HEK293 (cell line): ENCODE measurements at regions not wholly inside any gene's neighbourhood (a gene's known extent, or its start where the extent isn't known, plus 50 kb on each side); places are given as distances from the start of the nearest gene placed in this dataset.

Source experiments
- CTCF ChIA-PET: fragments of 350-600 bp; formaldehyde crosslinking; extraction: SDS; loops from one replicate; lab custom pipeline; 2021; ENCODE audit warnings: antibody characterized with exemption; lab: Yijun Ruan, JAX
- POLR2A ChIA-PET: fragments of 300-600 bp; formaldehyde crosslinking; extraction: SDS; loops from one replicate; lab custom pipeline; 2020; ENCODE audit warnings: antibody characterized with exemption, inconsistent platforms; lab: Yijun Ruan, JAX
- H3K27ac ChIP-seq: fragments of 200-500 bp; sonication (Bioruptor generic); 2 replicates; pipeline ENCODE4 v1.5.1; 2014; ENCODE audit warnings: low read depth, low read length, control low read depth, inconsistent platforms; ENCODE audit errors: extremely low read depth
- H3K36me3 ChIP-seq, 2 experiments: fragments of 200-500 bp in 1 of 2; sonication (Bioruptor generic) in 1 of 2; 1 replicate in 1 of 2; 2 replicates in 1 of 2; pipeline ENCODE4 v1.5.1; 2014 to 2017; ENCODE audit warnings: inconsistent platforms in 2 of 2, low read length in 2 of 2; ENCODE audit not compliant: control insufficient read depth in 2 of 2, insufficient read depth in 1 of 2
- H3K4me1 ChIP-seq: fragments of 200-500 bp; sonication (Bioruptor generic); 2 replicates; pipeline ENCODE4 v1.5.1; 2014; ENCODE audit warnings: mild to moderate bottlenecking, low read length, inconsistent platforms; ENCODE audit not compliant: control insufficient read depth, insufficient read depth
- H3K4me3 ChIP-seq: 2 replicates; pipeline ENCODE4 v1.5.1; 2011; ENCODE audit warnings: low read depth, mild to moderate bottlenecking, control low read depth, low read length, moderate library complexity
- H3K9me3 ChIP-seq: fragments of 200-500 bp; sonication (Bioruptor generic); 2 replicates; pipeline ENCODE4 v1.5.1; 2014; ENCODE audit warnings: low read depth, low read length, inconsistent platforms; ENCODE audit not compliant: control insufficient read depth, insufficient read depth
- ATF2 ChIP-seq: fragments of 450-650 bp; formaldehyde crosslinking; IDR thresholded peaks from 2 replicates; pipeline ENCODE4 v1.5.1; 2016; ENCODE audit warnings: missing biosample characterization, missing genetic modification characterization, low read depth
- BCL11B ChIP-seq: fragments of 450-650 bp; formaldehyde crosslinking; IDR thresholded peaks from 2 replicates; pipeline ENCODE4 v1.5.1; 2016; ENCODE audit warnings: low read depth, missing biosample characterization, missing genetic modification characterization
- BCL6B ChIP-seq: fragments of 450-650 bp; formaldehyde crosslinking; IDR thresholded peaks from 2 replicates; pipeline ENCODE4 v1.5.1; 2017; ENCODE audit warnings: missing biosample characterization, missing genetic modification characterization
- ELK4 ChIP-seq: IDR thresholded peaks from 2 replicates; pipeline ENCODE4 v1.6.1; 2011; ENCODE audit warnings: mild to moderate bottlenecking, low read depth, low read length, borderline replicate concordance
- HIC1 ChIP-seq: fragments of 450-650 bp; formaldehyde crosslinking; IDR thresholded peaks from 2 replicates; pipeline ENCODE4 v1.5.1; 2016; ENCODE audit warnings: missing biosample characterization, missing genetic modification characterization
- INSM2 ChIP-seq: fragments of 450-650 bp; formaldehyde crosslinking; IDR thresholded peaks from 2 replicates; pipeline ENCODE4 v1.5.1; 2016; ENCODE audit warnings: missing biosample characterization, missing genetic modification characterization
- OVOL3 ChIP-seq: fragments of 450-650 bp; formaldehyde crosslinking; IDR thresholded peaks from 2 replicates; pipeline ENCODE4 v1.5.1; 2016; ENCODE audit warnings: missing biosample characterization, missing genetic modification characterization
- PBX3 ChIP-seq: sonication (generic); formaldehyde crosslinking; IDR thresholded peaks from 2 replicates; pipeline ENCODE4 v1.8.1; 2022; ENCODE audit warnings: mild to moderate bottlenecking, moderate library complexity, missing genetic modification reagents
- YY2 ChIP-seq: fragments of 450-650 bp; formaldehyde crosslinking; IDR thresholded peaks from 2 replicates; pipeline ENCODE4 v1.5.1; 2016; ENCODE audit warnings: missing biosample characterization, missing genetic modification characterization
- ZBTB21 ChIP-seq: fragments of 450-650 bp; formaldehyde crosslinking; IDR thresholded peaks from 2 replicates; pipeline ENCODE4 v1.5.1; 2017; ENCODE audit warnings: missing biosample characterization, missing genetic modification characterization
- ZBTB7A ChIP-seq: fragments of 450-650 bp; formaldehyde crosslinking; IDR thresholded peaks from 2 replicates; pipeline ENCODE4 v1.5.1; 2016; ENCODE audit warnings: low read depth, missing biosample characterization, missing genetic modification characterization
- ZBTB8A ChIP-seq: fragments of 450-650 bp; formaldehyde crosslinking; IDR thresholded peaks from 2 replicates; pipeline ENCODE4 v1.5.1; 2016; ENCODE audit warnings: missing biosample characterization, missing genetic modification characterization
- ZIC2 ChIP-seq: fragments of 450-650 bp; formaldehyde crosslinking; IDR thresholded peaks from 2 replicates; pipeline ENCODE4 v1.5.1; 2016; ENCODE audit warnings: missing biosample characterization, missing genetic modification characterization
- ZNF16 ChIP-seq: fragments of 450-650 bp; formaldehyde crosslinking; IDR thresholded peaks from 2 replicates; pipeline ENCODE4 v1.5.1; 2016; ENCODE audit warnings: low read depth, missing biosample characterization, missing genetic modification characterization
- ZNF501 ChIP-seq: fragments of 450-650 bp; formaldehyde crosslinking; IDR thresholded peaks from 2 replicates; pipeline ENCODE4 v1.5.1; 2016; ENCODE audit warnings: missing biosample characterization, missing genetic modification characterization
- ZNF585B ChIP-seq: fragments of 450-650 bp; formaldehyde crosslinking; IDR thresholded peaks from 2 replicates; pipeline ENCODE4 v1.5.1; 2016; ENCODE audit warnings: missing biosample characterization, missing genetic modification characterization
- ZNF600 ChIP-seq: fragments of 450-650 bp; formaldehyde crosslinking; IDR thresholded peaks from 2 replicates; pipeline ENCODE4 v1.5.1; 2016; ENCODE audit warnings: missing biosample characterization, missing genetic modification characterization
- ZNF626 ChIP-seq: fragments of 450-650 bp; sonication (Bioruptor Pico); formaldehyde crosslinking; IDR thresholded peaks from 2 replicates; pipeline ENCODE4 v1.5.1; 2018; ENCODE audit warnings: missing biosample characterization, missing genetic modification characterization, inconsistent platforms

GRCh38 chr10:21144047-21144446, 246.9 kb upstream of the NEBL start (continued):
- no peak for TF ChIP-seq BCL6B
- no peak for TF ChIP-seq OVOL3
- TF ChIP-seq ZNF501 (tag by site-specific recombination): no peak
- TF ChIP-seq ELK4: no peak
- TF ChIP-seq PBX3 (CRISPR knock-in tag): no peak
- no peak for TF ChIP-seq INSM2 (tag by site-specific recombination)
- TF ChIP-seq, all 188 proteins: peak for 0

- no peak for TF ChIP-seq ZNF626
- TF ChIP-seq ZNF600: 0 out of 2 replicates have a peak, but pooled peaks have one; percentile 17
- 0 out of 2 replicates have a peak, but pooled peaks have one; percentile 26 for TF ChIP-seq ZIC2
- POLR2A ChIA-PET: no interaction called here
These were observed 244.9 kb upstream of the NEBL start for GRCh38 chr10:21141946-21142492.

GRCh38 chr10:21138769-21139340, 241.7 kb upstream of the NEBL start:
- H3K9me3 ChIP-seq: no peaks in the 10 kb centered on the region
- ChIA-PET CTCF (no interaction called here), POLR2A (interaction anchor here (0.7 kb wide), 1 partner anchor 18 kb away, joined by 4 read pairs; no protein-coding TSS in a partner anchor)
- TF ChIP-seq BCL11B: no peak
- no peak for TF ChIP-seq ZNF585B
- TF ChIP-seq YY2: no peak
- no peak for TF ChIP-seq ZNF16 (tag by site-specific recombination)
- TF ChIP-seq ZBTB21 (tag by site-specific recombination): no peak
- no peak for TF ChIP-seq ZBTB7A (tag by site-specific recombination)
- TF ChIP-seq HIC1 (tag by site-specific recombination): no peak
- no peak for TF ChIP-seq ATF2 (tag by site-specific recombination)
- TF ChIP-seq ZBTB8A: no peak
- no peaks in the 10 kb centered on the region for H3K36me3 ChIP-seq
- H3K4me1 ChIP-seq: no peaks in the 10 kb centered on the region
- H3K27ac ChIP-seq: no peak overlapping the region
- H3K4me3 ChIP-seq: no peak overlapping the region

More at GRCh38 chr10:21141946-21142492, 244.9 kb upstream of the NEBL start:
- Histone ChIP-seq H3K27ac (no peak overlapping the region), H3K36me3 (no peaks in the 10 kb centered on the region), H3K4me1 (no peaks in the 10 kb centered on the region), H3K9me3 (no peaks in the 10 kb centered on the region), H3K4me3 (no peak overlapping the region)
- CTCF ChIA-PET: no interaction called here
